ENCODE measurements at regions not wholly inside any gene's neighbourhood (a gene's known extent, or its start where the extent isn't known, plus 50 kb on each side); places are given as distances from the start of the nearest gene placed in this dataset.

- DNase-seq (ENCODE audit: low read depth): no peak
These were observed 258.9 kb upstream of the PROX1 start for GRCh38 chr1:213728593-213729536.

GRCh38 chr1:213733705-213734104 is 254.1 kb upstream of the PROX1 start:
- no peak for DNase-seq (ENCODE audit: low read depth)

GRCh38 chr1:213737398-213738035 is 250.3 kb upstream of the PROX1 start:
- no peak for DNase-seq (ENCODE audit: low read depth)

GRCh38 chr1:213738658-213739057 is 249.1 kb upstream of the PROX1 start:
- DNase-seq (ENCODE audit: low read depth): no peak

GRCh38 chr1:213742992-213743391 is 244.8 kb upstream of the PROX1 start:
- DNase-seq (ENCODE audit: low read depth): no peak

- DNase-seq (ENCODE audit: low read depth): no peak
These were observed 243.0 kb upstream of the PROX1 start for GRCh38 chr1:213744780-213745179.

GRCh38 chr1:213745451-213745850 is 242.3 kb upstream of the PROX1 start:
- DNase-seq (ENCODE audit: low read depth): no peak

- DNase-seq (ENCODE audit: low read depth): no peak
These were observed 238.2 kb upstream of the PROX1 start for GRCh38 chr1:213749558-213749957.

GRCh38 chr1:213750231-213751063 is 237.3 kb upstream of the PROX1 start:
- DNase-seq (ENCODE audit: low read depth): no peak

GRCh38 chr1:213751064-213751397 is 236.7 kb upstream of the PROX1 start:
- no peak for DNase-seq (ENCODE audit: low read depth)

GRCh38 chr1:213759359-213760181 is 228.2 kb upstream of the PROX1 start:
- no peak for DNase-seq (ENCODE audit: low read depth)

- no peak for DNase-seq (ENCODE audit: low read depth)
These were observed 225.8 kb upstream of the PROX1 start for GRCh38 chr1:213761845-213762407.

- no peak for DNase-seq (ENCODE audit: low read depth)
These were observed 220.1 kb upstream of the PROX1 start for GRCh38 chr1:213767683-213768082.

- no peak for DNase-seq (ENCODE audit: low read depth)
These were observed 215.4 kb upstream of the PROX1 start for GRCh38 chr1:213772128-213773063.

GRCh38 chr1:213773975-213774374 is 213.8 kb upstream of the PROX1 start:
- no peak for DNase-seq (ENCODE audit: low read depth)

GRCh38 chr1:213776969-213777368 is 210.8 kb upstream of the PROX1 start:
- no peak for DNase-seq (ENCODE audit: low read depth)

- no peak for DNase-seq (ENCODE audit: low read depth)
These were observed 208.5 kb upstream of the PROX1 start for GRCh38 chr1:213779228-213779627.

GRCh38 chr1:213782941-213783672 is 204.7 kb upstream of the PROX1 start:
- DNase-seq (ENCODE audit: low read depth): no peak

GRCh38 chr1:213783893-213784292 is 203.9 kb upstream of the PROX1 start:
- no peak for DNase-seq (ENCODE audit: low read depth)

- no peak for DNase-seq (ENCODE audit: low read depth)
These were observed 201.1 kb upstream of the PROX1 start for GRCh38 chr1:213786683-213787082.
